ENCODE measurements at regions not wholly inside any gene's neighbourhood (a gene's known extent, or its start where the extent isn't known, plus 50 kb on each side); places are given as distances from the start of the nearest gene placed in this dataset.

- TF ChIP-seq, protein P1, sequence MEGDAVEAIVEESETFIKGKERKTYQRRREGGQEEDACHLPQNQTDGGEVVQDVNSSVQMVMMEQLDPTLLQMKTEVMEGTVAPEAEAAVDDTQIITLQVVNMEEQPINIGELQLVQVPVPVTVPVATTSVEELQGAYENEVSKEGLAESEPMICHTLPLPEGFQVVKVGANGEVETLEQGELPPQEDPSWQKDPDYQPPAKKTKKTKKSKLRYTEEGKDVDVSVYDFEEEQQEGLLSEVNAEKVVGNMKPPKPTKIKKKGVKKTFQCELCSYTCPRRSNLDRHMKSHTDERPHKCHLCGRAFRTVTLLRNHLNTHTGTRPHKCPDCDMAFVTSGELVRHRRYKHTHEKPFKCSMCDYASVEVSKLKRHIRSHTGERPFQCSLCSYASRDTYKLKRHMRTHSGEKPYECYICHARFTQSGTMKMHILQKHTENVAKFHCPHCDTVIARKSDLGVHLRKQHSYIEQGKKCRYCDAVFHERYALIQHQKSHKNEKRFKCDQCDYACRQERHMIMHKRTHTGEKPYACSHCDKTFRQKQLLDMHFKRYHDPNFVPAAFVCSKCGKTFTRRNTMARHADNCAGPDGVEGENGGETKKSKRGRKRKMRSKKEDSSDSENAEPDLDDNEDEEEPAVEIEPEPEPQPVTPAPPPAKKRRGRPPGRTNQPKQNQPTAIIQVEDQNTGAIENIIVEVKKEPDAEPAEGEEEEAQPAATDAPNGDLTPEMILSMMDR (conservative IDR thresholded peaks at IDR 0.05 in 1 of 2, IDR thresholded peaks at IDR 0.05 in 1 of 2; ENCODE audit: low read depth in 1 of 2, low read length in 2 of 2) = no peak
- no peak for TF ChIP-seq EZH2 (IDR thresholded peaks at IDR 0.05; ENCODE audit: low read length, missing control alignments)
These were observed 86.2 kb downstream of the ZIC3 start for GRCh38 chrX:137652086-137652485.

Data from fibroblast of lung (primary cell).